GM12878 (cell line): ENCODE measurements at regions not wholly inside any gene's neighbourhood (a gene's known extent, or its start where the extent isn't known, plus 50 kb on each side); places are given as distances from the start of the nearest gene placed in this dataset.

Source experiments
- BACH1 ChIP-seq: fragments of 450-650 bp; IDR thresholded peaks from 2 replicates; pipeline ENCODE4 v1.6.1; 2017; ENCODE audit warnings: mild to moderate bottlenecking, borderline replicate concordance
- BHLHE40 ChIP-seq, 2 experiments: fragments of 450-650 bp in 1 of 2; IDR thresholded peaks; 2 replicates each; pipeline ENCODE4 v1.6.1; 2011 to 2017; ENCODE audit warnings: low read depth in 2 of 2, borderline replicate concordance in 1 of 2, improper control_type of control experiment in 1 of 2, low read length in 1 of 2, mild to moderate bottlenecking in 1 of 2
- CHD1 ChIP-seq: IDR thresholded peaks from 2 replicates; pipeline ENCODE4 v1.6.1; 2012; ENCODE audit warnings: low read depth, low read length, improper control_type of control experiment
- FOS ChIP-seq: IDR thresholded peaks from 3 replicates; pipeline ENCODE4 v1.6.1; 2011; ENCODE audit warnings: borderline replicate concordance; ENCODE audit not compliant: insufficient read length; ENCODE audit errors: extremely low read depth
- MAX ChIP-seq: IDR thresholded peaks from 2 replicates; pipeline ENCODE4 v1.6.1; 2012; ENCODE audit warnings: low read depth, low read length, improper control_type of control experiment
- MEF2A ChIP-seq: IDR thresholded peaks from 2 replicates; pipeline ENCODE4 v1.6.1; 2011; ENCODE audit warnings: low read depth, mild to moderate bottlenecking, low read length, moderate library complexity; ENCODE audit not compliant: insufficient read depth
- MTA2 ChIP-seq: fragments of 450-650 bp; IDR thresholded peaks from 2 replicates; pipeline ENCODE4 v1.6.1; 2016; ENCODE audit warnings: low read depth, mild to moderate bottlenecking, moderate library complexity
- NBN ChIP-seq: fragments of 450-650 bp; IDR thresholded peaks from 2 replicates; pipeline ENCODE4 v1.6.1; 2016
- NR2C2 ChIP-seq: IDR thresholded peaks from 2 replicates; pipeline ENCODE4 v1.6.1; 2011; ENCODE audit warnings: borderline replicate concordance, low read depth; ENCODE audit not compliant: control insufficient read depth, insufficient read length
- RELA ChIP-seq: fragments of 450-650 bp; IDR thresholded peaks from 2 replicates; pipeline ENCODE4 v1.8.0; 2014; ENCODE audit warnings: borderline replicate concordance; ENCODE audit not compliant: partially characterized antibody
- TAF1 ChIP-seq: IDR thresholded peaks from 2 replicates; pipeline ENCODE4 v1.6.1; 2011; ENCODE audit warnings: mild to moderate bottlenecking, low read depth, low read length, borderline replicate concordance
- ZBTB40 ChIP-seq: fragments of 450-650 bp; IDR thresholded peaks from 2 replicates; pipeline ENCODE4 v1.6.1; 2016; ENCODE audit warnings: mild to moderate bottlenecking, moderate library complexity, borderline replicate concordance
- ZNF24 ChIP-seq: fragments of 450-650 bp; IDR thresholded peaks from 2 replicates; pipeline ENCODE4 v1.6.1; 2017; ENCODE audit warnings: antibody characterized with exemption, mild to moderate bottlenecking

GRCh38 chr18:1222880-1223279 is 318.2 kb downstream of the ADCYAP1 start (continued):
- no peak for TF ChIP-seq ZBTB40
- TF ChIP-seq CHD1 = no peak
- TF ChIP-seq BACH1 = no peak
- TF ChIP-seq FOS = no peak
- TF ChIP-seq MTA2 = no peak
- TF ChIP-seq NBN = no peak
- no peak for TF ChIP-seq ZNF24
- no peak for TF ChIP-seq NR2C2
- TF ChIP-seq MAX = no peak
- TF ChIP-seq BHLHE40 (IDR thresholded peaks at IDR 0.05; ENCODE audit: borderline replicate concordance in 1 of 2, low read depth in 2 of 2, low read length in 1 of 2) = no peak
- TF ChIP-seq MEF2A = no peak
- TF ChIP-seq TAF1 = no peak
- no peak for TF ChIP-seq RELA
